Fibroblast of lung (primary cell): ENCODE measurements at regions not wholly inside any gene's neighbourhood (a gene's known extent, or its start where the extent isn't known, plus 50 kb on each side); places are given as distances from the start of the nearest gene placed in this dataset.

Experiments
- DNase-seq, 2 donors: peaks; one replicate each; pipeline versions ENCODE4 v3.0.0 to v3.0.0-alpha.2; 2010; ENCODE audit warnings: low read depth in 2 of 2
- H2AFZ ChIP-seq: 2 replicates; pipeline ENCODE4 v1.5.1; 2012; ENCODE audit warnings: low read length, control low read depth, inconsistent platforms
- H3K27ac ChIP-seq: 2 replicates; pipeline ENCODE4 v1.5.1; 2011; ENCODE audit warnings: low read length, control low read depth; ENCODE audit not compliant: insufficient read depth
- H3K27me3 ChIP-seq: 2 replicates; pipeline ENCODE4 v1.5.1; 2011; ENCODE audit warnings: mild to moderate bottlenecking, low read length; ENCODE audit not compliant: control insufficient read depth, insufficient read depth
- H3K36me3 ChIP-seq: 2 replicates; pipeline ENCODE4 v1.5.1; 2011; ENCODE audit warnings: low read length; ENCODE audit not compliant: control insufficient read depth, insufficient read depth
- H3K4me1 ChIP-seq: 2 replicates; pipeline ENCODE4 v1.5.1; 2011; ENCODE audit warnings: low read length; ENCODE audit not compliant: control insufficient read depth, insufficient read depth; ENCODE audit errors: extremely low read depth
- H3K4me2 ChIP-seq: 2 replicates; pipeline ENCODE4 v1.5.1; 2011; ENCODE audit warnings: low read length, control low read depth; ENCODE audit not compliant: insufficient read depth; ENCODE audit errors: extremely low read depth
- H3K4me3 ChIP-seq, 4 experiments: fragments of 200-600 bp in 1 of 4; sonication (generic) in 1 of 4; replicated peaks in 1 of 4; 2 replicates each; pipeline ENCODE4 v1.5.1; 2011 to 2016; ENCODE audit warnings: low read length in 4 of 4, low read depth in 3 of 4, mild to moderate bottlenecking in 3 of 4, control low read depth in 2 of 4, inconsistent platforms in 1 of 4, mixed read lengths in 1 of 4; ENCODE audit not compliant: insufficient read depth in 1 of 4; ENCODE audit errors: control extremely low read depth in 1 of 4
- H3K79me2 ChIP-seq: 2 replicates; pipeline ENCODE4 v1.5.1; 2012; ENCODE audit warnings: mild to moderate bottlenecking, low read length, inconsistent platforms; ENCODE audit not compliant: control insufficient read depth, insufficient read depth
- H3K9ac ChIP-seq: 2 replicates; pipeline ENCODE4 v1.5.1; 2011; ENCODE audit warnings: mild to moderate bottlenecking, low read length, control low read depth; ENCODE audit not compliant: insufficient read depth
- H3K9me3 ChIP-seq: 2 replicates; pipeline ENCODE4 v1.5.1; 2012; ENCODE audit warnings: low read depth, low read length; ENCODE audit not compliant: control insufficient read depth, insufficient read depth
- H4K20me1 ChIP-seq: 2 replicates; pipeline ENCODE4 v1.5.1; 2011; ENCODE audit warnings: low read length; ENCODE audit not compliant: control insufficient read depth, insufficient read depth; ENCODE audit errors: extremely low read depth
- CTCF ChIP-seq, 2 donors: IDR thresholded peaks in 1 of 2; conservative IDR thresholded peaks in 1 of 2; 1 replicate in 1 of 2; 2 replicates in 1 of 2; pipeline ENCODE4 v1.5.1; 2011 to 2012; ENCODE audit warnings: low read length in 2 of 2, control low read depth in 1 of 2, inconsistent platforms in 1 of 2, low read depth in 1 of 2, mild to moderate bottlenecking in 1 of 2
- EZH2 ChIP-seq: IDR thresholded peaks from 2 replicates; pipeline ENCODE4 v1.5.1; 2012; ENCODE audit warnings: low read length, control low read depth, mild to moderate bottlenecking; ENCODE audit errors: missing control alignments

- no peak overlapping the region for H3K4me2 ChIP-seq
Measured at GRCh38 chr15:81660976-81661375, 287.0 kb upstream of the TMC3 start.

GRCh38 chr15:81653259-81653658, 279.2 kb upstream of the TMC3 start:
- no peak for DNase-seq
- no peaks in the 10 kb centered on the region for H3K4me1 ChIP-seq
- H3K4me2 ChIP-seq = no peak overlapping the region
- H2AFZ ChIP-seq = no peak overlapping the region
- H3K4me3 ChIP-seq = no peak overlapping the region
- no peaks in the 10 kb centered on the region for H3K36me3 ChIP-seq
- H4K20me1 ChIP-seq = no peaks in the 10 kb centered on the region
- H3K9me3 ChIP-seq = no peaks in the 10 kb centered on the region
- no peaks in the 10 kb centered on the region for H3K79me2 ChIP-seq
- H3K27me3 ChIP-seq = no peaks in the 10 kb centered on the region
- no peak overlapping the region for H3K9ac ChIP-seq
- TF ChIP-seq CTCF (conservative IDR thresholded peaks at IDR 0.05 in 1 of 2, IDR thresholded peaks at IDR 0.05 in 1 of 2; ENCODE audit: low read depth in 1 of 2, low read length in 2 of 2) (no peak), EZH2 (no peak)
- H3K27ac ChIP-seq = no peak overlapping the region

More at GRCh38 chr15:81660976-81661375, 287.0 kb upstream of the TMC3 start:
- no peak overlapping the region for H3K9ac ChIP-seq
- H3K79me2 ChIP-seq = no peaks in the 10 kb centered on the region
- no peaks in the 10 kb centered on the region for H3K9me3 ChIP-seq
- no peak overlapping the region for H3K4me3 ChIP-seq
- no peak overlapping the region for H3K27ac ChIP-seq
- no peaks in the 10 kb centered on the region for H3K27me3 ChIP-seq
- no peaks in the 10 kb centered on the region for H3K4me1 ChIP-seq
- no peak overlapping the region for H2AFZ ChIP-seq
- H4K20me1 ChIP-seq = no peaks in the 10 kb centered on the region
- DNase-seq = no peak
- no peaks in the 10 kb centered on the region for H3K36me3 ChIP-seq
- TF ChIP-seq CTCF (conservative IDR thresholded peaks at IDR 0.05 in 1 of 2, IDR thresholded peaks at IDR 0.05 in 1 of 2; ENCODE audit: low read depth in 1 of 2, low read length in 2 of 2) (no peak), EZH2 (no peak)

- no peak overlapping the region for H3K4me2 ChIP-seq
- TF ChIP-seq EZH2 (no peak), CTCF (conservative IDR thresholded peaks at IDR 0.05 in 1 of 2, IDR thresholded peaks at IDR 0.05 in 1 of 2; ENCODE audit: low read depth in 1 of 2, low read length in 2 of 2) (no peak)
- no peaks in the 10 kb centered on the region for H3K36me3 ChIP-seq
- H3K79me2 ChIP-seq = no peaks in the 10 kb centered on the region
- no peak overlapping the region for H3K4me3 ChIP-seq
- DNase-seq = no peak
- H4K20me1 ChIP-seq = no peaks in the 10 kb centered on the region
- no peaks in the 10 kb centered on the region for H3K4me1 ChIP-seq
- no peak overlapping the region for H2AFZ ChIP-seq
- no peak overlapping the region for H3K27ac ChIP-seq
- no peak overlapping the region for H3K9ac ChIP-seq
- H3K27me3 ChIP-seq = no peaks in the 10 kb centered on the region
- H3K9me3 ChIP-seq = no peaks in the 10 kb centered on the region
Measured at GRCh38 chr15:81645470-81645869, 271.5 kb upstream of the TMC3 start.
